HepG2 (cell line): ENCODE measurements at regions not wholly inside any gene's neighbourhood (a gene's known extent, or its start where the extent isn't known, plus 50 kb on each side); places are given as distances from the start of the nearest gene placed in this dataset.

Experiments used
- ATAC-seq: fragments of 200-7000 bp; cut with Tn5 transposase; 3 replicates; pipeline ENCODE4 v1.9.1; 2020; ENCODE audit warnings: mild to moderate bottlenecking, moderate library complexity
- BruUV-seq: library from RNA; stranded (reverse); fragments of 400-500 nt; replicated peaks from 2 replicates; lab custom pipeline; 2021; lab: Mats Ljungman, UMichigan
- CTCF ChIA-PET: fragments of 300-600 bp; formaldehyde crosslinking; extraction: SDS; loops from one replicate; lab custom pipeline; 2021; ENCODE audit warnings: low total read pairs, inconsistent platforms, low intra/inter-chr PET ratio; lab: Yijun Ruan, JAX
- POLR2A ChIA-PET: fragments of 350-600 bp; sonication (Branson Sonifier 250); formaldehyde crosslinking; loops from one replicate; lab custom pipeline; 2020; ENCODE audit warnings: antibody characterized with exemption, inconsistent platforms; lab: Yijun Ruan, JAX
- DNase-seq: peaks from one replicate; pipeline ENCODE4 v3.0.0-alpha.2; 2015; ENCODE audit warnings: low spot score
- FAIRE-seq: peaks from 3 replicates; lab custom pipeline; 2011; peaks lifted over from hg19 to GRCh38; lab: Jason Lieb, UNC
- H2AFZ ChIP-seq: one replicate; pipeline ENCODE4 v1.6.1; 2011; ENCODE audit warnings: low read length, inconsistent platforms
- H3K27ac ChIP-seq: fragments of 300-600 bp; 3 replicates; pipeline ENCODE4 v1.8.0; 2011; ENCODE audit warnings: mixed run types, mild to moderate bottlenecking, mixed read lengths, low read length, inconsistent platforms; ENCODE audit not compliant: insufficient read depth; ENCODE audit errors: extremely low read length
- H3K27me3 ChIP-seq, 2 experiments: fragments of 200-600 bp in 1 of 2; 2 replicates in 1 of 2; 3 replicates in 1 of 2; pipeline versions ENCODE4 v1.6.0 to v1.8.0; 2011; ENCODE audit warnings: low read length in 2 of 2, mild to moderate bottlenecking in 2 of 2, moderate library complexity in 2 of 2, inconsistent platforms in 1 of 2; ENCODE audit not compliant: insufficient read depth in 2 of 2, control insufficient read depth in 1 of 2
- H3K36me3 ChIP-seq, 2 experiments: fragments of 200-600 bp in 1 of 2; replicated peaks in 1 of 2; 2 replicates in 1 of 2; 3 replicates in 1 of 2; pipeline versions ENCODE4 v1.5.1 to v1.8.0; 2011; ENCODE audit warnings: low read length in 2 of 2, inconsistent platforms in 1 of 2; ENCODE audit not compliant: insufficient read depth in 2 of 2, control insufficient read depth in 1 of 2
- H3K4me1 ChIP-seq: 2 replicates; pipeline ENCODE4 v1.5.1; 2012; ENCODE audit warnings: low read length, inconsistent platforms; ENCODE audit not compliant: insufficient read depth
- H3K4me2 ChIP-seq: 2 replicates; pipeline ENCODE4 v1.6.0; 2011; ENCODE audit warnings: low read depth, low read length, inconsistent platforms
- H3K4me3 ChIP-seq, 3 experiments: fragments of 200-600 bp in 1 of 3; sonication (generic), shearing (Covaris generic) in 1 of 3; replicated peaks in 1 of 3; 2 replicates each; pipeline ENCODE4 v1.5.1; 2011 to 2016; ENCODE audit warnings: low read length in 3 of 3, inconsistent platforms in 2 of 3, low read depth in 2 of 3, mild to moderate bottlenecking in 2 of 3, control low read depth in 1 of 3, mixed read lengths in 1 of 3; ENCODE audit not compliant: insufficient read depth in 1 of 3
- H3K79me2 ChIP-seq: one replicate; pipeline ENCODE4 v1.6.1; 2011; ENCODE audit warnings: low read length, inconsistent platforms; ENCODE audit not compliant: insufficient read depth
- H3K9ac ChIP-seq: 2 replicates; pipeline ENCODE4 v1.6.0; 2011; ENCODE audit warnings: mild to moderate bottlenecking, low read depth, low read length, inconsistent platforms; ENCODE audit not compliant: insufficient read depth
- H3K9me3 ChIP-seq: 2 replicates; pipeline ENCODE4 v1.5.1; 2012; ENCODE audit warnings: mild to moderate bottlenecking, low read length
- H4K20me1 ChIP-seq: 2 replicates; pipeline ENCODE4 v1.6.0; 2011; ENCODE audit warnings: inconsistent platforms, mild to moderate bottlenecking, low read length, moderate library complexity; ENCODE audit not compliant: insufficient read depth
- CREB1 ChIP-seq, 2 experiments: fragments of 450-650 bp in 1 of 2; IDR thresholded peaks; 2 replicates each; pipeline ENCODE4 v1.6.1; 2016 to 2017; ENCODE audit warnings: control low read depth in 1 of 2, mild to moderate bottlenecking in 1 of 2, missing compliant biosample characterization in 1 of 2, missing genetic modification characterization in 1 of 2
- GLI4 ChIP-seq: sonication (generic); formaldehyde crosslinking; IDR thresholded peaks from 2 replicates; pipeline ENCODE4 v1.5.1; 2020; ENCODE audit warnings: missing genetic modification reagents, mild to moderate bottlenecking, moderate library complexity, borderline replicate concordance
- HNRNPH1 ChIP-seq: fragments of 200-400 bp; formaldehyde crosslinking; optimal IDR thresholded peaks from 2 replicates; pipeline ENCODE3; 2017; ENCODE audit warnings: mild to moderate bottlenecking, low read depth, low read length
- PRMT3 ChIP-seq: sonication (generic); formaldehyde crosslinking; IDR thresholded peaks from 2 replicates; pipeline ENCODE4 v1.8.1; 2022; ENCODE audit warnings: low read depth, mild to moderate bottlenecking, moderate library complexity, missing genetic modification reagents, borderline replicate concordance
- STAG1 ChIP-seq: sonication (generic); formaldehyde crosslinking; IDR thresholded peaks from 2 replicates; pipeline ENCODE4 v1.4.0; 2020; ENCODE audit warnings: missing genetic modification reagents
- TGIF2 ChIP-seq: IDR thresholded peaks from 2 replicates; pipeline ENCODE4 v1.6.1; 2016; ENCODE audit warnings: control low read depth, missing compliant biosample characterization
- TRIM24 ChIP-seq: sonication (generic); formaldehyde crosslinking; IDR thresholded peaks from 2 replicates; pipeline ENCODE4 v1.8.0; 2022; ENCODE audit warnings: mild to moderate bottlenecking, missing genetic modification reagents
- ZNF644 ChIP-seq: IDR thresholded peaks from 2 replicates; pipeline ENCODE4 v1.6.1; 2016; ENCODE audit warnings: low read depth
- ZNF660 ChIP-seq: sonication (generic); formaldehyde crosslinking; IDR thresholded peaks from 2 replicates; pipeline ENCODE4 v1.5.1; 2020; ENCODE audit warnings: mild to moderate bottlenecking, low read depth, missing genetic modification reagents, borderline replicate concordance
- WGBS: methylation state at CpG from one replicate; pipeline ENCODE4 v1.1.6; 2017; ENCODE audit warnings: low lambda C conversion rate; 5-methylcytosine and 5-hydroxymethylcytosine counted together
- in situ Hi-C: cut with HindIII; loops from 2 replicates; pipeline ENCODE4 v1.10.0; 2017; ENCODE audit warnings: low pct_unique_long_range_greater_than_20kb; ENCODE audit not compliant: extremely low pct_ligation_motif_present
- intact Hi-C: fragments of 100-400 bp; cut with micrococcal nuclease; formaldehyde crosslinking; loops from one replicate; pipeline ENCODE4 v1.10.0; 2022; ENCODE audit not compliant: unreplicated experiment
- TF ChIP-seq, protein P1 (sequence below): sonication (generic); formaldehyde crosslinking; IDR thresholded peaks from 2 replicates; pipeline ENCODE4 v1.4.0; 2020; ENCODE audit warnings: missing genetic modification reagents

GRCh38 chr7:69272101-69272500 lies 326.2 kb upstream of the AUTS2 start:
- Histone ChIP-seq H3K36me3 (no peaks in the 10 kb centered on the region), H3K4me2 (no peak overlapping the region), H3K4me1 (no peaks in the 10 kb centered on the region), H3K9me3 (peaks cover 24% of the 10 kb centered on the region), H3K27ac (no peak overlapping the region), H4K20me1 (no peaks in the 10 kb centered on the region), H3K27me3 (no peaks in the 10 kb centered on the region), H2AFZ (no peak overlapping the region), H3K79me2 (no peaks in the 10 kb centered on the region), H3K4me3 (no peak overlapping the region), H3K9ac (no peak overlapping the region)
- FAIRE-seq: no peak
- DNase-seq: no peak
- ATAC-seq: no peak
- BruUV-seq: no TSS peak
- WGBS: 19% methylated on average over 1 of the region's 1 CpG
- in situ Hi-C loops (no loop called here), intact Hi-C loops (no loop called here)
- TF ChIP-seq ZNF644: no peak
- no peak for TF ChIP-seq TGIF2 (CRISPR knock-in tag)
- TF ChIP-seq GLI4 (CRISPR knock-in tag): no peak
- no peak for TF ChIP-seq STAG1 (CRISPR knock-in tag)
- no peak for TF ChIP-seq HNRNPH1
- TF ChIP-seq CREB1 (IDR thresholded peaks at IDR 0.05): no peak
- TF ChIP-seq CREB1 (CRISPR knock-in tag; IDR thresholded peaks at IDR 0.05): no peak
- no peak for TF ChIP-seq ZNF660 (CRISPR knock-in tag)
- TF ChIP-seq PRMT3 (CRISPR knock-in tag): no peak
- TF ChIP-seq TRIM24 (CRISPR knock-in tag): no peak
- TF ChIP-seq, protein P1, sequence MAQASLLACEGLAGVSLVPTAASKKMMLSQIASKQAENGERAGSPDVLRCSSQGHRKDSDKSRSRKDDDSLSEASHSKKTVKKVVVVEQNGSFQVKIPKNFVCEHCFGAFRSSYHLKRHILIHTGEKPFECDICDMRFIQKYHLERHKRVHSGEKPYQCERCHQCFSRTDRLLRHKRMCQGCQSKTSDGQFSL (CRISPR knock-in tag): no peak
- CTCF ChIA-PET: no interaction called here
- POLR2A ChIA-PET: no interaction called here
